ENCODE measurements at regions not wholly inside any gene's neighbourhood (a gene's known extent, or its start where the extent isn't known, plus 50 kb on each side); places are given as distances from the start of the nearest gene placed in this dataset.

- H3K9me3 Mint-ChIP-seq: peaks cover 8% of the 10 kb centered on the region
- peak overlapping the region; percentile 73 for H3K27ac Mint-ChIP-seq (ENCODE audit: unreplicated experiment)
- H3K27me3 Mint-ChIP-seq (ENCODE audit: low read depth): no peaks in the 10 kb centered on the region
- H3K4me1 Mint-ChIP-seq: peaks cover 27% of the 10 kb centered on the region
- no peak for DNase-seq (ENCODE audit: low read depth, low spot score)
- TF ChIP-seq, protein P1, sequence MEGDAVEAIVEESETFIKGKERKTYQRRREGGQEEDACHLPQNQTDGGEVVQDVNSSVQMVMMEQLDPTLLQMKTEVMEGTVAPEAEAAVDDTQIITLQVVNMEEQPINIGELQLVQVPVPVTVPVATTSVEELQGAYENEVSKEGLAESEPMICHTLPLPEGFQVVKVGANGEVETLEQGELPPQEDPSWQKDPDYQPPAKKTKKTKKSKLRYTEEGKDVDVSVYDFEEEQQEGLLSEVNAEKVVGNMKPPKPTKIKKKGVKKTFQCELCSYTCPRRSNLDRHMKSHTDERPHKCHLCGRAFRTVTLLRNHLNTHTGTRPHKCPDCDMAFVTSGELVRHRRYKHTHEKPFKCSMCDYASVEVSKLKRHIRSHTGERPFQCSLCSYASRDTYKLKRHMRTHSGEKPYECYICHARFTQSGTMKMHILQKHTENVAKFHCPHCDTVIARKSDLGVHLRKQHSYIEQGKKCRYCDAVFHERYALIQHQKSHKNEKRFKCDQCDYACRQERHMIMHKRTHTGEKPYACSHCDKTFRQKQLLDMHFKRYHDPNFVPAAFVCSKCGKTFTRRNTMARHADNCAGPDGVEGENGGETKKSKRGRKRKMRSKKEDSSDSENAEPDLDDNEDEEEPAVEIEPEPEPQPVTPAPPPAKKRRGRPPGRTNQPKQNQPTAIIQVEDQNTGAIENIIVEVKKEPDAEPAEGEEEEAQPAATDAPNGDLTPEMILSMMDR (conservative IDR thresholded peaks at IDR 0.05): no peak
- peaks cover 3% of the 10 kb centered on the region for H3K36me3 Mint-ChIP-seq (ENCODE audit: low read depth)
- no peak overlapping the region for H3K4me3 Mint-ChIP-seq
These were observed 213.3 kb downstream of the FAM76B start for GRCh38 chr11:95576146-95576845.

- TF ChIP-seq, protein P1 (conservative IDR thresholded peaks at IDR 0.05): no peak
- Mint-ChIP-seq H3K27me3 (ENCODE audit: low read depth) (no peaks in the 10 kb centered on the region), H3K27ac (ENCODE audit: unreplicated experiment) (no peak overlapping the region), H3K9me3 (peaks cover 5% of the 10 kb centered on the region), H3K36me3 (ENCODE audit: low read depth) (peaks cover 3% of the 10 kb centered on the region), H3K4me3 (no peak overlapping the region), H3K4me1 (peaks cover 32% of the 10 kb centered on the region)
- no peak for DNase-seq (ENCODE audit: low read depth, low spot score)
These were observed 214.1 kb downstream of the FAM76B start for GRCh38 chr11:95575517-95575916.

GRCh38 chr11:95571718-95572260, 217.8 kb downstream of the FAM76B start:
- no peak overlapping the region for H3K4me3 Mint-ChIP-seq
- H3K27ac Mint-ChIP-seq (ENCODE audit: unreplicated experiment): no peak overlapping the region
- H3K27me3 Mint-ChIP-seq (ENCODE audit: low read depth): no peaks in the 10 kb centered on the region
- DNase-seq (ENCODE audit: low read depth, low spot score): no peak
- peaks cover 8% of the 10 kb centered on the region for H3K36me3 Mint-ChIP-seq (ENCODE audit: low read depth)
- peaks cover 7% of the 10 kb centered on the region for H3K9me3 Mint-ChIP-seq
- TF ChIP-seq, protein P1 (conservative IDR thresholded peaks at IDR 0.05): no peak
- peaks cover 31% of the 10 kb centered on the region for H3K4me1 Mint-ChIP-seq

DNA sequence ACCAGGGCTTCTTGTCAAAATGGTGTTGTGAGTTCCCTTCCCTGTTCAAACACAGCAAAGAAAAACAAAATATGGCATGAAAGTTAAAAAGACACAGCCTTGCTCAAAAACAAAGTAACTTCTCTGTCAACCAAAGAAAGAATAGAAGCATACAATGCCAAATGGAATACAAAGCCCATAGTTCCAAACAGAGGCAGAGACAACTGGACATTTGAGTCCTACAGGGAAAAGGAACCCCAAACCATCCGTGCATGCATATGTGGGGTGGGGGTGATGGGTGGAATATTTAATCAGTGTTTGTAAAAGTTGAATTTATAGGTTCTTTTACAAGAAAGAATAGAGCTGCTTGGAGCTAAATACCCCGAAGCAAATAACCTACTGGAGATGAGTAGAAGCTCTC, 218.7 kb downstream of the FAM76B start:
- no peak overlapping the region for H3K4me3 Mint-ChIP-seq
- H3K27me3 Mint-ChIP-seq (ENCODE audit: low read depth): no peaks in the 10 kb centered on the region
- peaks cover 8% of the 10 kb centered on the region for H3K36me3 Mint-ChIP-seq (ENCODE audit: low read depth)
- H3K4me1 Mint-ChIP-seq: peaks cover 29% of the 10 kb centered on the region
- TF ChIP-seq, protein P1 (conservative IDR thresholded peaks at IDR 0.05): no peak
- no peak for DNase-seq (ENCODE audit: low read depth, low spot score)
- H3K27ac Mint-ChIP-seq (ENCODE audit: unreplicated experiment): no peak overlapping the region
- peaks cover 7% of the 10 kb centered on the region for H3K9me3 Mint-ChIP-seq

GRCh38 chr11:95569207-95569606, 220.4 kb downstream of the FAM76B start:
- Mint-ChIP-seq H3K27ac (ENCODE audit: unreplicated experiment) (no peak overlapping the region), H3K27me3 (ENCODE audit: low read depth) (no peaks in the 10 kb centered on the region), H3K36me3 (ENCODE audit: low read depth) (peaks cover 8% of the 10 kb centered on the region), H3K4me3 (no peak overlapping the region), H3K4me1 (peaks cover 25% of the 10 kb centered on the region), H3K9me3 (peaks cover 7% of the 10 kb centered on the region)
- no peak for DNase-seq (ENCODE audit: low read depth, low spot score)
- TF ChIP-seq, protein P1 (conservative IDR thresholded peaks at IDR 0.05): no peak
